IMR-90 (cell line): ENCODE measurements at regions not wholly inside any gene's neighbourhood (a gene's known extent, or its start where the extent isn't known, plus 50 kb on each side); places are given as distances from the start of the nearest gene placed in this dataset.

ENCODE experiments used
- ATAC-seq: fragments of 200-7000 bp; cut with Tn5 transposase; 2 replicates; pipeline ENCODE4 v1.9.1; 2020; ENCODE audit warnings: low read depth, mild to moderate bottlenecking, moderate library complexity
- BruUV-seq: library from RNA; stranded (reverse); fragments of 400-500 nt; replicated peaks from 2 replicates; lab custom pipeline; 2021; lab: Mats Ljungman, UMichigan
- CTCF ChIA-PET: fragments of 300-600 bp; formaldehyde crosslinking; extraction: SDS; loops from one replicate; lab custom pipeline; 2021; ENCODE audit warnings: antibody characterized with exemption; lab: Yijun Ruan, JAX
- POLR2A ChIA-PET: fragments of 300-600 bp; sonication (Branson Sonifier 250); formaldehyde crosslinking; loops from one replicate; lab custom pipeline; 2022; ENCODE audit warnings: antibody characterized with exemption; ENCODE audit not compliant: unreplicated experiment; lab: Charles Lee
- DNase-seq: peaks from one replicate; pipeline ENCODE4 v3.0.0; 2013
- H2AFZ ChIP-seq: replicated peaks from 2 replicates; pipeline ENCODE3; 2013; ENCODE audit warnings: low read length, mild to moderate bottlenecking; ENCODE audit not compliant: poor library complexity
- H2AK5ac ChIP-seq: 2 replicates; pipeline ENCODE4 v1.6.1; 2013; ENCODE audit warnings: low read depth, low read length, inconsistent platforms
- H2AK9ac ChIP-seq: replicated peaks from 2 replicates; pipeline ENCODE3; 2013; ENCODE audit warnings: mild to moderate bottlenecking, low read depth, low read length, moderate library complexity; ENCODE audit not compliant: poor library complexity
- H2BK120ac ChIP-seq: 2 replicates; pipeline ENCODE4 v1.6.1; 2013; ENCODE audit warnings: low read depth, low read length, inconsistent platforms
- H2BK15ac ChIP-seq: 3 replicates; pipeline ENCODE4 v1.6.1; 2013; ENCODE audit warnings: low read depth, low read length, inconsistent platforms
- H2BK20ac ChIP-seq: 2 replicates; pipeline ENCODE4 v1.6.1; 2013; ENCODE audit warnings: low read depth, mild to moderate bottlenecking, inconsistent platforms, low read length, moderate library complexity
- H2BK5ac ChIP-seq: 2 replicates; pipeline ENCODE4 v1.6.1; 2013; ENCODE audit warnings: mild to moderate bottlenecking, low read depth, low read length, inconsistent platforms; ENCODE audit not compliant: poor library complexity, severe bottlenecking
- H3K14ac ChIP-seq: replicated peaks from 2 replicates; pipeline ENCODE4 v1.6.1; 2013; ENCODE audit warnings: low read depth, low read length, inconsistent platforms
- H3K18ac ChIP-seq: 2 replicates; pipeline ENCODE4 v1.6.1; 2013; ENCODE audit warnings: low read depth, low read length, control low read depth
- H3K23ac ChIP-seq: 2 replicates; pipeline ENCODE4 v1.6.1; 2013; ENCODE audit warnings: low read depth, low read length, inconsistent platforms
- H3K27ac ChIP-seq: 2 replicates; pipeline ENCODE4 v1.5.1; 2013; ENCODE audit warnings: mild to moderate bottlenecking, control low read depth, low read length; ENCODE audit not compliant: insufficient read depth
- H3K27me3 ChIP-seq: 2 replicates; pipeline ENCODE4 v1.6.1; 2013; ENCODE audit warnings: low read length; ENCODE audit not compliant: control insufficient read depth, insufficient read depth
- H3K36me3 ChIP-seq: 2 replicates; pipeline ENCODE4 v1.6.1; 2013; ENCODE audit warnings: low read length, mixed read lengths; ENCODE audit not compliant: control insufficient read depth, insufficient read depth
- H3K4ac ChIP-seq: 2 replicates; pipeline ENCODE4 v1.6.1; 2013; ENCODE audit warnings: low read depth, low read length, inconsistent platforms
- H3K4me1 ChIP-seq: 2 replicates; pipeline ENCODE4 v1.6.1; 2013; ENCODE audit warnings: low read length, mixed read lengths; ENCODE audit not compliant: control insufficient read depth, insufficient read depth
- H3K4me2 ChIP-seq: 2 replicates; pipeline ENCODE4 v1.6.1; 2013; ENCODE audit warnings: low read depth, mild to moderate bottlenecking, control low read depth, low read length, moderate library complexity
- H3K4me3 ChIP-seq: 2 replicates; pipeline ENCODE4 v1.5.1; 2013; ENCODE audit warnings: low read depth, mild to moderate bottlenecking, control low read depth, low read length, moderate library complexity; ENCODE audit not compliant: insufficient read depth
- H3K56ac ChIP-seq: 2 replicates; pipeline ENCODE4 v1.6.1; 2013; ENCODE audit warnings: low read length, inconsistent platforms; ENCODE audit not compliant: insufficient read depth; ENCODE audit errors: extremely low read depth
- H3K79me1 ChIP-seq, 2 experiments: 2 replicates each; pipeline ENCODE4 v1.6.1; 2013; ENCODE audit warnings: low read length in 2 of 2, inconsistent platforms in 1 of 2, low read depth in 1 of 2
- H3K9ac ChIP-seq: 2 replicates; pipeline ENCODE4 v1.6.1; 2013; ENCODE audit warnings: low read depth, low read length, control low read depth
- H3K9me1 ChIP-seq: 2 replicates; pipeline ENCODE4 v1.6.1; 2013; ENCODE audit warnings: low read length, inconsistent platforms; ENCODE audit not compliant: insufficient read depth
- H3K9me3 ChIP-seq: 2 replicates; pipeline ENCODE4 v1.6.1; 2013; ENCODE audit warnings: low read length; ENCODE audit not compliant: control insufficient read depth, insufficient read depth
- H4K20me1 ChIP-seq: 2 replicates; pipeline ENCODE4 v1.6.1; 2013; ENCODE audit warnings: low read length, inconsistent platforms; ENCODE audit not compliant: insufficient read depth
- H4K5ac ChIP-seq: 2 replicates; pipeline ENCODE4 v1.6.1; 2013; ENCODE audit warnings: mild to moderate bottlenecking, low read depth, low read length, control low read depth
- H4K8ac ChIP-seq, 2 experiments: 2 replicates each; pipeline ENCODE4 v1.6.1; 2013; ENCODE audit warnings: low read depth in 2 of 2, low read length in 2 of 2, control low read depth in 1 of 2, inconsistent platforms in 1 of 2
- H4K91ac ChIP-seq: 2 replicates; pipeline ENCODE4 v1.6.1; 2013; ENCODE audit warnings: low read depth, low read length, inconsistent platforms; ENCODE audit not compliant: insufficient read depth
- BHLHE40 ChIP-seq: fragments of 150-350 bp; IDR thresholded peaks from 2 replicates; pipeline ENCODE4 v1.6.1; 2016; ENCODE audit warnings: mild to moderate bottlenecking, low read depth, low read length
- CHD1 ChIP-seq: IDR thresholded peaks from 2 replicates; pipeline ENCODE4 v1.6.1; 2012; ENCODE audit warnings: low read depth, low read length, improper control_type of control experiment
- CTCF ChIP-seq: conservative IDR thresholded peaks from 2 replicates; pipeline ENCODE4 v1.5.1; 2012; ENCODE audit warnings: mild to moderate bottlenecking, low read depth, low read length, improper control_type of control experiment
- MAFK ChIP-seq: IDR thresholded peaks from 2 replicates; pipeline ENCODE4 v1.6.1; 2012; ENCODE audit warnings: low read depth, low read length, improper control_type of control experiment
- MAZ ChIP-seq: IDR thresholded peaks from 2 replicates; pipeline ENCODE4 v1.6.1; 2012; ENCODE audit warnings: low read depth, mild to moderate bottlenecking, low read length, improper control_type of control experiment, moderate library complexity, borderline replicate concordance
- MXI1 ChIP-seq: IDR thresholded peaks from 2 replicates; pipeline ENCODE4 v1.6.1; 2012; ENCODE audit warnings: low read depth, mild to moderate bottlenecking, low read length, moderate library complexity, borderline replicate concordance
- SMC3 ChIP-seq: fragments of 150-350 bp; IDR thresholded peaks from 2 replicates; pipeline ENCODE4 v1.6.1; 2016; ENCODE audit warnings: low read depth, mild to moderate bottlenecking, antibody characterized with exemption, low read length, moderate library complexity
- WGBS, 2 experiments: methylation state at CpG; one replicate each; pipeline versions ENCODE4 v1.1.5 to v1.1.7; 2013; ENCODE audit warnings: missing lambda C conversion rate in 2 of 2; ENCODE audit not compliant: insufficient read length in 1 of 2; ENCODE audit errors: extremely low coverage in 2 of 2; 5-methylcytosine and 5-hydroxymethylcytosine counted together
- dilution Hi-C: fragments of 300-500 bp; cut with HindIII; formaldehyde crosslinking; loops from one replicate; pipeline ENCODE4 v1.14.3; 2018; ENCODE audit warnings: low sequenced_read_pairs; ENCODE audit not compliant: unreplicated experiment
- in situ Hi-C: fragments of 300-500 bp; cut with MboI; formaldehyde crosslinking; loops from 3 replicates; pipeline ENCODE4 v1.14.3; 2019; ENCODE audit warnings: low sequenced_read_pairs, inconsistent platforms, mixed read lengths
- intact Hi-C: fragments of 100-400 bp; cut with micrococcal nuclease; formaldehyde crosslinking; loops from 2 replicates; pipeline ENCODE4 v1.10.0; 2022
- TF ChIP-seq, protein P1 (sequence below): fragments of 150-350 bp; IDR thresholded peaks from 2 replicates; pipeline ENCODE4 v1.6.1; 2017; ENCODE audit warnings: mild to moderate bottlenecking, antibody characterized with exemption, low read length, low read depth

GRCh38 chr18:67790527-67790926, 274.0 kb upstream of the DSEL start:
- no peak overlapping the region for H2BK15ac ChIP-seq
- H2BK120ac ChIP-seq = no peak overlapping the region
- no peak overlapping the region for H3K18ac ChIP-seq
- no peaks in the 10 kb centered on the region for H3K9me3 ChIP-seq
- no TSS peak for BruUV-seq
- H2AFZ ChIP-seq = no peak overlapping the region
- H3K4me1 ChIP-seq = no peaks in the 10 kb centered on the region
- intact Hi-C loops (no loop called here), in situ Hi-C loops (no loop called here), dilution Hi-C loops (no loop called here)
- no peaks in the 10 kb centered on the region for H3K27me3 ChIP-seq
- no peak overlapping the region for H3K27ac ChIP-seq
- no peak for ATAC-seq
- H2AK9ac ChIP-seq = no peak overlapping the region
- H3K36me3 ChIP-seq = no peaks in the 10 kb centered on the region
- H3K56ac ChIP-seq = no peak overlapping the region
- H3K9ac ChIP-seq = no peak overlapping the region
- H2AK5ac ChIP-seq = no peak overlapping the region
- H4K8ac ChIP-seq = no peak overlapping the region
- H4K91ac ChIP-seq = no peak overlapping the region
- no CpG with 5 or more reads among the region's 3 CpGs for WGBS, 2 experiments
- no peak overlapping the region for H3K14ac ChIP-seq
- ChIA-PET POLR2A (no interaction called here), CTCF (no interaction called here)
- no peak overlapping the region for H3K4me2 ChIP-seq
- H2BK5ac ChIP-seq = no peak overlapping the region
- TF ChIP-seq CTCF (no peak), MAFK (peak; percentile 62; the same call in 1 of the 2 replicates), SMC3 (no peak), BHLHE40 (no peak), MXI1 (no peak), MAZ (no peak), CHD1 (no peak)
- TF ChIP-seq, protein P1, sequence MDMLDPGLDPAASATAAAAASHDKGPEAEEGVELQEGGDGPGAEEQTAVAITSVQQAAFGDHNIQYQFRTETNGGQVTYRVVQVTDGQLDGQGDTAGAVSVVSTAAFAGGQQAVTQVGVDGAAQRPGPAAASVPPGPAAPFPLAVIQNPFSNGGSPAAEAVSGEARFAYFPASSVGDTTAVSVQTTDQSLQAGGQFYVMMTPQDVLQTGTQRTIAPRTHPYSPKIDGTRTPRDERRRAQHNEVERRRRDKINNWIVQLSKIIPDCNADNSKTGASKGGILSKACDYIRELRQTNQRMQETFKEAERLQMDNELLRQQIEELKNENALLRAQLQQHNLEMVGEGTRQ = no peak
- no peak overlapping the region for H4K5ac ChIP-seq
- H3K79me1 ChIP-seq = no peaks in the 10 kb centered on the region
- H3K4ac ChIP-seq = no peak overlapping the region
- no peak overlapping the region for H3K23ac ChIP-seq
- DNase-seq = no peak
- no peak overlapping the region; the same call in 1 of the 2 replicates for H2BK20ac ChIP-seq
- H3K9me1 ChIP-seq = no peaks in the 10 kb centered on the region; the same call in 1 of the 2 replicates
- H3K4me3 ChIP-seq = no peak overlapping the region
- no peaks in the 10 kb centered on the region for H4K20me1 ChIP-seq
